ENCODE measurements at regions not wholly inside any gene's neighbourhood (a gene's known extent, or its start where the extent isn't known, plus 50 kb on each side); places are given as distances from the start of the nearest gene placed in this dataset.

GRCh38 chr2:22692746-22693145 lies 692.2 kb upstream of the KLHL29 start:
- DNase-seq, result no peak

- DNase-seq, result no peak
Measured at GRCh38 chr2:22694300-22694699, 690.7 kb upstream of the KLHL29 start.

GRCh38 chr2:22694856-22695255 lies 690.1 kb upstream of the KLHL29 start:
- DNase-seq, result no peak

GRCh38 chr2:22697054-22697788 lies 687.8 kb upstream of the KLHL29 start:
- DNase-seq, result no peak

- DNase-seq, result no peak
Measured at GRCh38 chr2:22701561-22702160, 683.3 kb upstream of the KLHL29 start.

GRCh38 chr2:22703286-22703920 lies 681.6 kb upstream of the KLHL29 start:
- DNase-seq, result no peak

DNA sequence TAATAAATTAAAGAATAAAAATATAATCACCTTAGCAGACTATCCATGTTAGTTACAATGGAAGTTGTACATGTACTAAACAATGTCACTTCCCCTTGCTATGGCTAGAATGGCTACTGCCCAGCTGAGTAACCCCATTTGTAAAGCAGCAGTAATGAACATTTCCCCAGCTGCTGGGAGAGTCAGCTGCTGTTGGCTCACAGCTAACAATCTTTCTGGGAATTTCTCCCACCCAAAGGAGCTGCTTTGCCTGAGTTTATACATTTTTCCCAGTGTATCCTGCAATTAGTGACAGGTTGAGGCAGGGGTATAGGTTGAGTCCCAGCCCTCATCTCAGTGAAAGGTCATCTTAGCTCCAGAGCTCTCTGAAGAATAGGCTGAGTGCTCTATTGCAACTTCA lies 665.6 kb upstream of the KLHL29 start:
- DNase-seq, result no peak

- DNase-seq, result no peak
Measured at GRCh38 chr2:22729466-22729865, 655.5 kb upstream of the KLHL29 start.

DNA sequence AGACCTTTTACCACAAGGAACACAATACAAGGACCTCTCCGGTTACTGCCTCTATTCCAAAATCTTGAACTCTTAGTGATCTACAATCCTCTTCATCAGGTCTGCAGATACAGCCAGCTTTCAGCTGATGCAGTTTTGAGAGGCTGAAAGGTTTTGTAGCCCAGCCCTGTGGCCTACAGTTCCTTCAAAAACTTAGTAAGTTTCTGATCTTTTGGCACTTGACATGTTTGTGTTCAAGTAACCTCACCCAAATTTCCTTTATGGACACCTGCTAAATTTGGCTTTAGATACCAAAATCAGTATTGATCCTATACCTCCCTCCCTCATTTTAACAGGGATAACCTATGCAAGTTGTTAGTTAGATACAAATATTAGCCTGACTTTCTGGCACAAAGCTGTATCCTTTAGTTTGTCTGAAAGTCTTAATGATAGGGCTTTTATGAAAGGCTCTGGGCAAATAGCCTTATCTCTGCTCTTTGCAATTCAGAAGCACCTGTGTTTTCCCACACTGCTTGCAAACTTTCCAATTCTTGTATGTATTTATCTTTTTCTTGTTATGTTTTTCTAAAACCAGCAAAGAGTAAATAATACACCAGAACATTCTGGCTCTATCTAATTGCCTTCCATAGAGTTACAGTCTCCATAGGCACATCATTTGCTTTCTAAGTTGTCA lies 650.5 kb upstream of the KLHL29 start:
- no peak for DNase-seq

DNA sequence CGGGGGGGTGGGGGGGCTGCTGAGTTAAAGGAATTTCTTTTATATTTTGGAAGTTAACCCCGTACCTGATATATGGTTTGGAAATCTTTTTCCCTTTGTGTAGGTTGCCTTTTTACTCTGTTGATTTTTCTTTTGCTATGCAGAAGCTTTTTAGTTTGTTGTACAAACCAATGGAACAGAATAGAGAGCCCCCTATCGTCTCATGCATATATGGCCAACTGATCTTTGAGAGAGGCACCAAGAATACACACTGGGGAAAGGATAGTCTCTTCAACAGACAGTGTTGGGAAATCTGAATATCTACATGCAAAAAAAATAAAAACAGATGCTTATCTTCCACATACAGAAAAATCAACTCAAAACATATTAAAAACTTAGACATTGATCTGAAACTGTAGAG lies 647.8 kb upstream of the KLHL29 start:
- DNase-seq, result no peak

DNA sequence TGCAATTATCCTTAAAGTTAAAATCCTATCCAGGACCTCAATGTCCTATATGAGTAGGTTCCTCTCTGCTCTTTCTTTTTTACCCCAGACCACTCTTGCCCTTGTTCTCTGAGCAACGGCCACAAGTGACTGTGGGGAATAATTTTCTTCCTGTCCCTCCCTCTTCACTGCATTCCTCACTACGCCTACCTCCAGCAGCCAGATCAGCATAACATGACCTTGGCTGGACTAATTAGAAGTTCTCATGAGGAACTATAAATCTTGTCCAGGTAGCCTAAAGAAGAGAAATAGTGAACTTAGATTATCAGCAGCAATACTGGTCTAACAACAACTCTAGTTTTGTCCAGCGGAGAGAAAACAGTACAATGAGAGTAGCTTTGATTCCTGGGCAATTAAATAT lies 643.8 kb upstream of the KLHL29 start:
- no peak for DNase-seq

DNA sequence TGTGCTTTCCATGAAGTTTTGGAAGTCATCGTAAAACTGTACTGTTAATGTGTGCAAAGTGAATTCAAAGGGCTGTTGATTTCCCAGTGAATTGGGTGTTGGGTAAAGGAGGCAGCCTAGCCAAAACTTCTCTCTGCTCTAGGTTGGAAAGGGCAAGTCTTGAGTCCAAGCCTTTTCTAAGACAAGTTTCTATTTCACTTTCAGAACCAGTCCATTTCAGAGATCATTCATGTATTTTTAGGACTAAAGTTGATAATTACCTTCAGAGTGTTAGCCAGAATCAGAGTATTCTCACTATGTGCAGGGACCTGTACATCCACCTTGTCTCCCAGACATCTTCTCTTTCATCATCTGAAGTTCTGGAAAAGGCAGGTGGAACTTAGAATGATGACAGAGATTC lies 636.1 kb upstream of the KLHL29 start:
- DNase-seq, result no peak

GRCh38 chr2:22753476-22753875 lies 631.5 kb upstream of the KLHL29 start:
- DNase-seq, result no peak

GRCh38 chr2:22756276-22757043 lies 628.5 kb upstream of the KLHL29 start:
- DNase-seq, result no peak

- DNase-seq, result no peak
Measured at GRCh38 chr2:22769497-22769896, 615.5 kb upstream of the KLHL29 start.

- no peak for DNase-seq
Measured at GRCh38 chr2:22784566-22784965, 600.4 kb upstream of the KLHL29 start.

DNA sequence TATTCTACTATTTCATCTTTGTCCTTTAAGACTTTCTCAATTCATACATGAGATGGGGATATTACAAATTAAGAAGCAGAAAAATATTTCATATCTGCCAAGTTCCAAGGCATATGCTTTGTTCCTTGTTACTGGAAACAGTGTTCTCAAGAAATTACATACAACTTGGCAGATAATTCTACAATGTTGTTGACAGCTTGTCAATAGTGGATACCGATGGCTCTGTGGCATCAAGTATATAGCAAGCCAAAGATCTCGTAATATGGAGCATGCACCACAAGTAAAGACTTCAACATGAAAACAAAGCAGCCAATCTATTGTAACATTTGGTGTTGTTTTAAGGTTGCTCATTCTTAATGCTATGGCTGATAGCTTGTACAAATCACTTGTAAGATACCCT lies 598.2 kb upstream of the KLHL29 start:
- DNase-seq, result no peak

- no peak for DNase-seq
Measured at GRCh38 chr2:22787745-22788144, 597.2 kb upstream of the KLHL29 start.

DNA sequence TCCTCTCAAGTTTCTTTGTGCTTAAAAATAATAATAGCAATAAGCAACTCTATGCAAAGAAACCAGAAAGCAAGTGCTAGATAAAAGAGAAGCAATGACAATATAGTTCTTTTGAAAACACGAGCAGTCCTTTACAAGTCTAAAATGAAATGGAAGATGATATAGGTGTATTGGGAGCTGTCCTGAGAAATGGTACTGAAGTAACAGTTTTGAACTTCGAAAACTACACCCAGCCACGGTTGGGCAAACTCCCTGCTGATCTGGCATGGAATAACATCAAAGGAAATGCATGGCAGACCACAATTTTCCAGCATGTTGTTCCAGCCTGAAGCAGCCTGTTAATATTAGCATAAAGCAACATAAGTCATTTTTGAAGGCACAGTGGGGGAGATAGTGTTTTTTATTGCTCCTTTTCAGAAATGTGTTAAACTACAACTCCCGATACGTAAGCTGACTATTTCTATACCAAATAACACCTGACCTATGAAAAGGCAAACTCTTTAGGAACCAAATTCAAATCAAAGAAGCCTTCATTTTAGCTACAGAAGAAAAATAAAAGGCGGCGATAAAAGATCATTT lies 596.1 kb upstream of the KLHL29 start:
- no peak for DNase-seq

DNA sequence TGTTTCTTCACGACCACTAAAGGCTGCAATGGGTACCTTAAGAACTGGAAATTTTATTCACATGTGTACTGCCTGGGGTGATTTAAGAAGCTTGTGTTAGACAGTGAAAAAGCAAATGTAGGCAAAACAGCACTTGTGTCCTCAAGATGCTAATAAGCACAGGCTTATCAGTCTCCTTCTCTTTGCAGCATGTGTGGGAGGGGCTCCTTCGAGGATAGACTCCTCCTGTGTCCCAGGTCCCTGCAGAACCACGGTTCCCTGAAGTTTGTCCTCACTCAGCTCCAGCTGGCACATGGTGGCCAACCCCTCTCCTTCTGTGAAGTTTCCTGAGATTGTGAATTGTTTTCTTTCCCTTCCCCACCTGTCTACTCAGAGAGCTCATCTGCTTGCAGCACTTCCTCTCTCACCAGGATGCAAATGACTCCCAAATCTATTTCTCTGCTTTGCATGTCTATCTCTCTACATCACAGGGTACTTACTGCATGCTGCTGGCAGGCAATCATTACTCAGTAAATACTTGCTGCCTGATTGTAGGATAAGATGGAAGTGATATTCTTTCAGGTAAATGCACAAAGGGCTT lies 589.6 kb upstream of the KLHL29 start:
- no peak for DNase-seq

GRCh38 chr2:22798386-22798785 lies 586.6 kb upstream of the KLHL29 start:
- DNase-seq, result no peak

- DNase-seq, result no peak
Measured at GRCh38 chr2:22800412-22800811, 584.6 kb upstream of the KLHL29 start.
